ENCODE measurements at regions not wholly inside any gene's neighbourhood (a gene's known extent, or its start where the extent isn't known, plus 50 kb on each side); places are given as distances from the start of the nearest gene placed in this dataset.

GRCh38 chr11:37277896-37278465 is 679.9 kb upstream of the RAG2 start:
- Mint-ChIP-seq H3K36me3 (no peaks in the 10 kb centered on the region), H3K27ac (no peak overlapping the region), H3K27me3 (ENCODE audit: low read depth in 3 of 3) (no peaks in the 10 kb centered on the region), H3K9me3 (peaks cover 0 to 14% (median 6%) of the 10 kb centered on the region in 7 donors), H3K4me1 (no peaks in the 10 kb centered on the region), H3K4me3 (no peak overlapping the region)
- no peaks in the 10 kb centered on the region for H3K4me1 ChIP-seq (ENCODE audit: control insufficient read depth in 1 of 2, insufficient read depth in 2 of 2, low read length in 2 of 2)
- H3K79me2 ChIP-seq (ENCODE audit: insufficient read depth, low read length): no peaks in the 10 kb centered on the region
- no peak for DNase-seq
- peaks cover 0 to 6% of the 10 kb centered on the region in 2 donors for H3K9me3 ChIP-seq (replicated peaks in 1 of 2; ENCODE audit: control insufficient read depth in 1 of 2, insufficient read depth in 1 of 2, low read length in 2 of 2)
- H2AFZ ChIP-seq (ENCODE audit: insufficient read depth, low read depth, low read length, poor library complexity, severe bottlenecking): no peak overlapping the region
- no peaks in the 10 kb centered on the region for H3K27me3 ChIP-seq (ENCODE audit: control insufficient read depth in 2 of 2, insufficient read depth in 2 of 2, low read length in 2 of 2)
- H3K4me2 ChIP-seq (replicated peaks; ENCODE audit: extremely low read depth, low read length, poor library complexity, severe bottlenecking): no peak overlapping the region
- no peaks in the 10 kb centered on the region for H4K20me1 ChIP-seq (ENCODE audit: insufficient read depth, low read length)
- no peak overlapping the region for H3K27ac ChIP-seq (ENCODE audit: low read depth in 1 of 2, low read length in 2 of 2)
- intact Hi-C loops (cut with micrococcal nuclease): no loop called here
- H3K36me3 ChIP-seq (replicated peaks in 1 of 2; ENCODE audit: control insufficient read depth in 1 of 2, insufficient read depth in 2 of 2, low read length in 2 of 2): no peaks in the 10 kb centered on the region
- no peak overlapping the region for H3K9ac ChIP-seq (ENCODE audit: insufficient read depth, low read length, poor library complexity, severe bottlenecking)
- TF ChIP-seq CTCF (IDR thresholded peaks at IDR 0.05): no peak
- H3K4me3 ChIP-seq (replicated peaks in 1 of 3; ENCODE audit: low read depth in 2 of 3, low read length in 3 of 3): no peak overlapping the region
- WGBS (ENCODE audit: insufficient coverage): no CpG with 5 or more reads among the region's 3 CpGs

GRCh38 chr11:37264783-37265182 is 666.7 kb upstream of the RAG2 start:
- intact Hi-C loops (cut with micrococcal nuclease): no loop called here
- no peaks in the 10 kb centered on the region for H3K36me3 Mint-ChIP-seq
- Histone ChIP-seq H3K9me3 (replicated peaks in 1 of 2; ENCODE audit: control insufficient read depth in 1 of 2, insufficient read depth in 1 of 2, low read length in 2 of 2) (peaks cover 0 to 3% of the 10 kb centered on the region in 2 donors), H3K9ac (ENCODE audit: insufficient read depth, low read length, poor library complexity, severe bottlenecking) (no peak overlapping the region), H3K4me2 (replicated peaks; ENCODE audit: extremely low read depth, low read length, poor library complexity, severe bottlenecking) (no peak overlapping the region), H3K4me1 (ENCODE audit: control insufficient read depth in 1 of 2, insufficient read depth in 2 of 2, low read length in 2 of 2) (no peaks in the 10 kb centered on the region), H3K27ac (ENCODE audit: low read depth in 1 of 2, low read length in 2 of 2) (no peak overlapping the region), H3K79me2 (ENCODE audit: insufficient read depth, low read length) (no peaks in the 10 kb centered on the region), H2AFZ (ENCODE audit: insufficient read depth, low read depth, low read length, poor library complexity, severe bottlenecking) (no peak overlapping the region), H3K4me3 (replicated peaks in 1 of 3; ENCODE audit: low read depth in 2 of 3, low read length in 3 of 3) (no peak overlapping the region), H4K20me1 (ENCODE audit: insufficient read depth, low read length) (no peaks in the 10 kb centered on the region), H3K27me3 (ENCODE audit: control insufficient read depth in 2 of 2, insufficient read depth in 2 of 2, low read length in 2 of 2) (no peaks in the 10 kb centered on the region), H3K36me3 (replicated peaks in 1 of 2; ENCODE audit: control insufficient read depth in 1 of 2, insufficient read depth in 2 of 2, low read length in 2 of 2) (no peaks in the 10 kb centered on the region)
- H3K4me3 Mint-ChIP-seq: no peak overlapping the region
- no peak for TF ChIP-seq CTCF (IDR thresholded peaks at IDR 0.05)
- no peak overlapping the region for H3K27ac Mint-ChIP-seq
- H3K27me3 Mint-ChIP-seq (ENCODE audit: low read depth in 3 of 3): no peaks in the 10 kb centered on the region
- WGBS (ENCODE audit: insufficient coverage): 47% methylated on average over 2 of the region's 4 CpGs
- no peak for DNase-seq
- H3K4me1 Mint-ChIP-seq: no peaks in the 10 kb centered on the region
- H3K9me3 Mint-ChIP-seq: peaks cover 0 to 8% (median 3%) of the 10 kb centered on the region in 7 donors
